Daoy (cell line): ENCODE measurements at regions not wholly inside any gene's neighbourhood (a gene's known extent, or its start where the extent isn't known, plus 50 kb on each side); places are given as distances from the start of the nearest gene placed in this dataset.

ENCODE experiments used
- DNase-seq: peaks from one replicate; pipeline ENCODE4 v3.0.0-alpha.2; 2015; ENCODE audit warnings: low read depth

GRCh38 chr9:119831309-119831708 lies 462.1 kb upstream of the BRINP1 start:
- no peak for DNase-seq

- no peak for DNase-seq
Measured at GRCh38 chr9:119829748-119830147, 460.5 kb upstream of the BRINP1 start.

GRCh38 chr9:119829186-119829585 lies 460.0 kb upstream of the BRINP1 start:
- no peak for DNase-seq

GRCh38 chr9:119827526-119827925 lies 458.3 kb upstream of the BRINP1 start:
- no peak for DNase-seq

GRCh38 chr9:119827126-119827525 lies 457.9 kb upstream of the BRINP1 start:
- DNase-seq, result no peak

- DNase-seq, result no peak
Measured at GRCh38 chr9:119818726-119819435, 449.6 kb upstream of the BRINP1 start.

GRCh38 chr9:119810645-119811429 lies 441.6 kb upstream of the BRINP1 start:
- DNase-seq, result no peak

- no peak for DNase-seq
Measured at GRCh38 chr9:119803679-119804078, 434.4 kb upstream of the BRINP1 start.

GRCh38 chr9:119802621-119803020 lies 433.4 kb upstream of the BRINP1 start:
- DNase-seq, result no peak

GRCh38 chr9:119802133-119802532 lies 432.9 kb upstream of the BRINP1 start:
- no peak for DNase-seq

GRCh38 chr9:119801311-119801710 lies 432.1 kb upstream of the BRINP1 start:
- no peak for DNase-seq

- DNase-seq, result no peak
Measured at GRCh38 chr9:119795395-119795794, 426.2 kb upstream of the BRINP1 start.

- DNase-seq, result no peak
Measured at GRCh38 chr9:119794836-119795235, 425.6 kb upstream of the BRINP1 start.

GRCh38 chr9:119793218-119793617 lies 424.0 kb upstream of the BRINP1 start:
- no peak for DNase-seq

- no peak for DNase-seq
Measured at GRCh38 chr9:119792242-119792641, 423.0 kb upstream of the BRINP1 start.

GRCh38 chr9:119789987-119790386 lies 420.8 kb upstream of the BRINP1 start:
- DNase-seq, result no peak

- no peak for DNase-seq
Measured at GRCh38 chr9:119788921-119789320, 419.7 kb upstream of the BRINP1 start.

GRCh38 chr9:119781886-119782285 lies 412.7 kb upstream of the BRINP1 start:
- no peak for DNase-seq

- no peak for DNase-seq
Measured at GRCh38 chr9:119775410-119775809, 406.2 kb upstream of the BRINP1 start.

GRCh38 chr9:119773823-119774222 lies 404.6 kb upstream of the BRINP1 start:
- DNase-seq, result no peak

GRCh38 chr9:119771341-119771740 lies 402.1 kb upstream of the BRINP1 start:
- DNase-seq, result no peak

GRCh38 chr9:119768266-119768665 lies 399.0 kb upstream of the BRINP1 start:
- DNase-seq, result no peak

GRCh38 chr9:119765632-119766175 lies 396.5 kb upstream of the BRINP1 start:
- DNase-seq, result no peak
